Fibroblast of skin of right biceps (primary cell): ENCODE measurements at regions not wholly inside any gene's neighbourhood (a gene's known extent, or its start where the extent isn't known, plus 50 kb on each side); places are given as distances from the start of the nearest gene placed in this dataset.
"Not testable (repeated sequence)": the region's sequence is repeated elsewhere in the genome, so short reads cannot be mapped to it uniquely, and the experiment has no call there.

Source experiments
- DNase-seq: peaks from one replicate; pipeline ENCODE4 v3.0.0-alpha.2; 2013

- no peak for DNase-seq
Measured at GRCh38 chr16:9599415-9600120, 508.1 kb downstream of the HAPSTR1 start.

GRCh38 chr16:9602189-9602588, 510.7 kb downstream of the HAPSTR1 start:
- DNase-seq: peak; percentile 8

- DNase-seq: no peak
Measured at GRCh38 chr16:9603316-9603715, 511.9 kb downstream of the HAPSTR1 start.

GRCh38 chr16:9607515-9608230, 516.2 kb downstream of the HAPSTR1 start:
- DNase-seq: peak; percentile 1

- DNase-seq: no peak
Measured at GRCh38 chr16:9610727-9611126, 519.3 kb downstream of the HAPSTR1 start.

- DNase-seq: peak; percentile 10
Measured at GRCh38 chr16:9612267-9612666, 520.8 kb downstream of the HAPSTR1 start.

- no peak for DNase-seq
Measured at GRCh38 chr16:9614389-9614788, 522.9 kb downstream of the HAPSTR1 start.

- DNase-seq: no peak
Measured at GRCh38 chr16:9622268-9622667, 530.8 kb downstream of the HAPSTR1 start.

- no peak for DNase-seq
Measured at GRCh38 chr16:9625122-9625521, 533.7 kb downstream of the HAPSTR1 start.

GRCh38 chr16:9627427-9627826, 536.0 kb downstream of the HAPSTR1 start:
- no peak for DNase-seq

GRCh38 chr16:9630119-9630518, 538.7 kb downstream of the HAPSTR1 start:
- no peak for DNase-seq

GRCh38 chr16:9630985-9631384, 539.5 kb downstream of the HAPSTR1 start:
- no peak for DNase-seq

- no peak for DNase-seq
Measured at GRCh38 chr16:9633844-9634243, 542.4 kb downstream of the HAPSTR1 start.

- not testable (repeated sequence) for DNase-seq
Measured at GRCh38 chr16:9635150-9635720, 543.8 kb downstream of the HAPSTR1 start.

GRCh38 chr16:9644258-9644657, 538.0 kb downstream of the GRIN2A start:
- no peak for DNase-seq

- DNase-seq: no peak
Measured at GRCh38 chr16:9645911-9646310, 536.3 kb downstream of the GRIN2A start.

- DNase-seq: peak; percentile 37
Measured at GRCh38 chr16:9647981-9648701, 534.1 kb downstream of the GRIN2A start.

GRCh38 chr16:9650284-9650683, 531.9 kb downstream of the GRIN2A start:
- DNase-seq: no peak

- no peak for DNase-seq
Measured at GRCh38 chr16:9655051-9655450, 527.2 kb downstream of the GRIN2A start.

- DNase-seq: no peak
Measured at GRCh38 chr16:9657641-9658040, 524.6 kb downstream of the GRIN2A start.

- no peak for DNase-seq
Measured at GRCh38 chr16:9658164-9658563, 524.1 kb downstream of the GRIN2A start.

- no peak for DNase-seq
Measured at GRCh38 chr16:9658586-9658985, 523.6 kb downstream of the GRIN2A start.

GRCh38 chr16:9660898-9661297, 521.3 kb downstream of the GRIN2A start:
- no peak for DNase-seq
